ENCODE measurements at regions not wholly inside any gene's neighbourhood (a gene's known extent, or its start where the extent isn't known, plus 50 kb on each side); places are given as distances from the start of the nearest gene placed in this dataset.

DNA sequence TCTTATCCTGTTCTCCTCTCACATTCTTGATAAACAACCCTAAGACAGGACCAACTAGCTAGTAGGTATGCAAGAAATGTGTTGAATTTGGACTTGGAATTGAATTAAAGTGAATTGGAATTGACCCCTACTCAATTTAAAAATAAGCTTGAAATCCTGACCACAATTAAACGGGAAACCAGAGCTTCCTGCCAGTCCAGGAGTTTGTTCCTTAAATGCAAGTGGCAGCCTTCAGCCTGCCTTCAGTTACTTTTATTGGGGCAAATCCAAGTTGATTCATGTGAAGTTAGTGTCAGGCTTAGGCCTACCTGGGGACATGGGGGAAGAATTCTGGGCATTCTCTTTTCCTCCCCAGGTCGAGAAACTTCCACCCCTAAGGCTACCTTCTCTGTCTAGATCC is 457.6 kb downstream of the BCL11A start:
- no peak for TF ChIP-seq POLR2A (IDR thresholded peaks at IDR 0.05)
- TF ChIP-seq, protein P1, sequence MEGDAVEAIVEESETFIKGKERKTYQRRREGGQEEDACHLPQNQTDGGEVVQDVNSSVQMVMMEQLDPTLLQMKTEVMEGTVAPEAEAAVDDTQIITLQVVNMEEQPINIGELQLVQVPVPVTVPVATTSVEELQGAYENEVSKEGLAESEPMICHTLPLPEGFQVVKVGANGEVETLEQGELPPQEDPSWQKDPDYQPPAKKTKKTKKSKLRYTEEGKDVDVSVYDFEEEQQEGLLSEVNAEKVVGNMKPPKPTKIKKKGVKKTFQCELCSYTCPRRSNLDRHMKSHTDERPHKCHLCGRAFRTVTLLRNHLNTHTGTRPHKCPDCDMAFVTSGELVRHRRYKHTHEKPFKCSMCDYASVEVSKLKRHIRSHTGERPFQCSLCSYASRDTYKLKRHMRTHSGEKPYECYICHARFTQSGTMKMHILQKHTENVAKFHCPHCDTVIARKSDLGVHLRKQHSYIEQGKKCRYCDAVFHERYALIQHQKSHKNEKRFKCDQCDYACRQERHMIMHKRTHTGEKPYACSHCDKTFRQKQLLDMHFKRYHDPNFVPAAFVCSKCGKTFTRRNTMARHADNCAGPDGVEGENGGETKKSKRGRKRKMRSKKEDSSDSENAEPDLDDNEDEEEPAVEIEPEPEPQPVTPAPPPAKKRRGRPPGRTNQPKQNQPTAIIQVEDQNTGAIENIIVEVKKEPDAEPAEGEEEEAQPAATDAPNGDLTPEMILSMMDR (IDR thresholded peaks at IDR 0.05): no peak
- Histone ChIP-seq H3K4me3 (no peak overlapping the region), H3K9me3 (no peaks in the 10 kb centered on the region), H3K36me3 (no peaks in the 10 kb centered on the region), H3K4me1 (peaks cover 0 to 10% (median 2%) of the 10 kb centered on the region in 4 donors), H3K27ac (no peak overlapping the region), H3K27me3 (no peaks in the 10 kb centered on the region)
- no peak for DNase-seq

DNA sequence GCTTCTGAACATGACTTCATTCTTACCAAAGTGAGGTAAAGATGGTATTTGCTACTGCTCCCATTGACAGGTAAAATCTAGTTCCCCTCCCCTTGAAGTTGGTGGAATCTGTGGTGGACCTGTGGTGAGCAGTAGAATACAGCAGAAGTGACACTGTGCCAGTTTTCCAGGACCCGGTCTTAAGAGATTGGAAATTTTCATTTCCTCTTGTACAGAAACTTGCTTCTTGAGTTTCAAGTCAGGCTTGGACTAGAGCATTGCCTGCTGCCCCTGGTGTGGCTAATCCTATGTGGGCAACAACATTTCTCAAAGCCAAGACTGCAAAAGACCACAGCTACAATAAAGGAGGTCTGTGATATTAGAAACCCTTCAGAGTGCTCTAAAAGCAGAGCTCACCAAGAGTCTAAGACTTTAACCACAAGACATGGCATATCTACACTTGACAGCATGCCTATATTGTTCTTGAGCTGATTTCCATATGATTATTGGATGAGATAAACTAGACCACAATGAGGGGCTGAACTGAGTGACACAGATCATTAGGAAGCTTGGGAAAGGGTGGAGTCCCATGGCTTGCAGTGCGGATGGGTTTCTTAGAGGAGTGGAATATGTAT is 458.1 kb downstream of the BCL11A start:
- TF ChIP-seq POLR2A (IDR thresholded peaks at IDR 0.05): no peak
- TF ChIP-seq, protein P1 (IDR thresholded peaks at IDR 0.05): no peak
- no peaks in the 10 kb centered on the region for H3K27me3 ChIP-seq
- no peaks in the 10 kb centered on the region for H3K36me3 ChIP-seq
- no peak overlapping the region for H3K4me3 ChIP-seq
- H3K4me1 ChIP-seq: peaks cover 0 to 10% (median 2%) of the 10 kb centered on the region in 4 donors
- H3K9me3 ChIP-seq: no peaks in the 10 kb centered on the region
- no peak for DNase-seq
- H3K27ac ChIP-seq: peak overlapping the region in 1 of 4 donors; percentile 14

DNA sequence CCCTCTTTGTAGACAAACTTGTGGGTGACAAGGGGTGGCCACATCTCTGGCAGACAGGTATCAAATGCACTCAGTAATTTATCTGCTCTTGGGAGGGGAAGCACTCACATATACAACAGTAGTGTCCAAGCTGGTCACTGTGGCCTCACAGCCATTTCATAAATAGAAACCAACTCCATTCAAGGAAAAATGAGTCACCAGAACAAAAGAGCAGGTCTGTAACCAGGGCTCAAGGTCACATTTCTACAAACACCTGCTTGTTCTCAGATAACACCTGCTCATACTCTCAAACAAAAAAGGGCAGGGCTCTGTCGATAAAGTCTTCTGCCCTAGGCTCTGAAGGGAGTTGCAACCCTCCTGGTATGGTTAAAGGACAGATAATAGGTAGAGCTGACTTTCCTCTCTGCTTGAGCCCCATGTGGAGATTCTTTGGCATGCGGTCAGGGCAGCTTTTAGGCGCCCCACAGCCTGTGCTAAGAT is 459.0 kb downstream of the BCL11A start:
- Histone ChIP-seq H3K27me3 (no peaks in the 10 kb centered on the region), H3K27ac (peak overlapping the region in 2 of 4 donors; percentile 14 to 73), H3K36me3 (no peaks in the 10 kb centered on the region), H3K4me1 (peaks cover 0 to 10% (median 2%) of the 10 kb centered on the region in 4 donors), H3K9me3 (no peaks in the 10 kb centered on the region), H3K4me3 (no peak overlapping the region)
- TF ChIP-seq, protein P1 (IDR thresholded peaks at IDR 0.05): no peak
- TF ChIP-seq POLR2A (IDR thresholded peaks at IDR 0.05): no peak
- DNase-seq: peak in 1 of 3 donors; percentile 62

DNA sequence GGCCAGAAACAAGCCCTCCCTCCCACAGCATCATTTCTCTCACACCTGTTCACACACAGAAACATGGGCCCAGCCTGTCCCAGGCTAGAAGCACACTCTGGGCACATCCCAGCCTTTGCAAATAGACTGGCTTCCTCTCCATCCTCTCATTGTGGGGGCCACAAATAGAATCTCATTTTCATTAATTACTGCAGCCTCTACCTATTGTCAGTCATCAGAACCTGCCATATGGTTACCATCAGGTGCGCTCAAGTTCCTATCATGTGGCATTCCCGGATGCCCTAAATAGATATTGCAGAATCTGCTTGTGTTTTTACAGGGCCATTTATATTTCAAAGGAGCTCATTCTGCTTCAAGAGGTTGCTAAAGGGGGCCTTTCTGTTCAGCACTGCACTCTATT is 460.7 kb downstream of the BCL11A start:
- no peak for DNase-seq
- no peaks in the 10 kb centered on the region for H3K9me3 ChIP-seq
- H3K27me3 ChIP-seq: no peaks in the 10 kb centered on the region
- H3K36me3 ChIP-seq: no peaks in the 10 kb centered on the region
- peaks cover 0 to 10% (median 2%) of the 10 kb centered on the region in 4 donors for H3K4me1 ChIP-seq
- TF ChIP-seq POLR2A (IDR thresholded peaks at IDR 0.05): no peak
- TF ChIP-seq, protein P1 (IDR thresholded peaks at IDR 0.05): no peak
- H3K27ac ChIP-seq: peak overlapping the region in 1 of 4 donors; percentile 62
- no peak overlapping the region for H3K4me3 ChIP-seq

DNA sequence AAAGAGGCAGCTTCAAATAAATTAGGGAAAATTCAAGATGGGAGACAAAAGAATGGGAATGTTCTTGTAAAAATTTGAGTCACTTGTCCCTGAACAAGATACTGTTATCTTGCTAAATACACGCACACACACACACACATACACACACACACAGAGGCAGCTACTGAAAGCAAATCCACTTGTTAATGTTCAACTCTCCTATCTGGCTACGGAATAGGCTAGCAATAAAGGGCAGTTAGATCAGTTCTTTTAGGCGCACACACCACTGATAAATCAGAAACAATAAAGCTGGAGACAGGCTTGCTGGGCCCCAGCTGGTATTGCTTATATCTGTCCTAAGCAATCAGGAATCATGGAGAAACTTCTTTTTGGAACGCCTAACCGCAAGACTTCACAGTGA is 461.6 kb downstream of the BCL11A start:
- Histone ChIP-seq H3K9me3 (no peaks in the 10 kb centered on the region), H3K36me3 (no peaks in the 10 kb centered on the region), H3K27me3 (no peaks in the 10 kb centered on the region), H3K27ac (peak overlapping the region in 2 of 4 donors; percentile 16 to 62), H3K4me3 (no peak overlapping the region), H3K4me1 (peaks cover 0 to 10% (median 2%) of the 10 kb centered on the region in 4 donors)
- peak in 1 of 3 donors; percentile 83 for DNase-seq
- TF ChIP-seq POLR2A (IDR thresholded peaks at IDR 0.05): peak in 1 of 2 donors; percentile 28
- TF ChIP-seq, protein P1 (IDR thresholded peaks at IDR 0.05): peak in 1 of 6 experiments; percentile 8

Measured in Peyer's patch (tissue), 4 donors.